RWPE2 (cell line): ENCODE measurements at regions not wholly inside any gene's neighbourhood (a gene's known extent, or its start where the extent isn't known, plus 50 kb on each side); places are given as distances from the start of the nearest gene placed in this dataset.
"Not testable (repeated sequence)": the region's sequence is repeated elsewhere in the genome, so short reads cannot be mapped to it uniquely, and the experiment has no call there.

ENCODE experiments used
- ATAC-seq: fragments of 200-7000 bp; cut with Tn5 transposase; 3 replicates; pipeline ENCODE4 v1.9.1; 2021; ENCODE audit warnings: low read depth
- DNase-seq: peaks from one replicate; pipeline ENCODE4 v3.0.0-alpha.2; 2020; ENCODE audit warnings: low spot score
- H3K27ac ChIP-seq: fragments of 450-650 bp; 2 replicates; pipeline ENCODE4 v1.5.1; 2017; ENCODE audit warnings: mild to moderate bottlenecking; ENCODE audit not compliant: poor library complexity, severe bottlenecking
- H3K27me3 ChIP-seq: fragments of 250-450 bp; sonication (Bioruptor Pico); 2 replicates; pipeline ENCODE4 v1.5.1; 2021; ENCODE audit warnings: mild to moderate bottlenecking, moderate library complexity; ENCODE audit not compliant: insufficient read depth, poor library complexity, severe bottlenecking
- H3K36me3 ChIP-seq: fragments of 250-450 bp; sonication (Bioruptor Pico); 2 replicates; pipeline ENCODE4 v1.5.1; 2020; ENCODE audit warnings: low read depth, mild to moderate bottlenecking, moderate library complexity
- H3K4me1 ChIP-seq: fragments of 250-450 bp; sonication (Bioruptor Pico); 2 replicates; pipeline ENCODE4 v1.5.1; 2021; ENCODE audit warnings: mild to moderate bottlenecking, moderate library complexity; ENCODE audit not compliant: insufficient read depth, poor library complexity, severe bottlenecking
- H3K4me3 ChIP-seq: fragments of 250-450 bp; sonication (Bioruptor Pico); 2 replicates; pipeline ENCODE4 v1.5.1; 2021; ENCODE audit warnings: mild to moderate bottlenecking, moderate library complexity; ENCODE audit not compliant: severe bottlenecking
- H3K9me3 ChIP-seq: fragments of 250-450 bp; sonication (Bioruptor Pico); 2 replicates; pipeline ENCODE4 v1.5.1; 2021; ENCODE audit warnings: mild to moderate bottlenecking, moderate library complexity; ENCODE audit not compliant: severe bottlenecking
- TF ChIP-seq, protein P1 (sequence below): fragments of 450-650 bp; IDR thresholded peaks from one replicate; pipeline ENCODE4 v1.5.1; 2017; ENCODE audit warnings: mild to moderate bottlenecking, moderate library complexity; ENCODE audit not compliant: poor library complexity, severe bottlenecking

DNA sequence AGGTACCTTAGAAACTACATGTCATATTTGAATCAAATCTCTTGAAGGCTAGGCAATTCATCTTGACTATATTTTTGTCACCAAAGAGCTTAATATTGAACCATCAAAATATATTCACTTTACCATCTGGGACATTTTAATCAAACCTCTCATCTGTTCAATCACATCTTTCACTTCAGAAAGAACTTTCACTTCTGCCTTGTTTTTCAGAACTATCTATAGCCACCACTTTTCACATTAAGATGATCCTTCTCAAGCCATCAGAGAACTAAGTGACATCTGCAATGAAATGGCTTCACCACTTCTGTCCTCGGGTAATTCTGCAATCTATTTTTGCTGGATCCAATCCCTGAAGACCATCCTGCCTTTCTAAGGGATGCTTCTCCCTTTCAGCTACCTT lies 57.8 kb downstream of the OR2B2 start:
- H3K27me3 ChIP-seq = no peaks in the 10 kb centered on the region
- DNase-seq (no peak), ATAC-seq (no peak)
- no peak overlapping the region for H3K4me3 ChIP-seq
- no peaks in the 10 kb centered on the region for H3K9me3 ChIP-seq
- no peaks in the 10 kb centered on the region for H3K36me3 ChIP-seq
- TF ChIP-seq, protein P1, sequence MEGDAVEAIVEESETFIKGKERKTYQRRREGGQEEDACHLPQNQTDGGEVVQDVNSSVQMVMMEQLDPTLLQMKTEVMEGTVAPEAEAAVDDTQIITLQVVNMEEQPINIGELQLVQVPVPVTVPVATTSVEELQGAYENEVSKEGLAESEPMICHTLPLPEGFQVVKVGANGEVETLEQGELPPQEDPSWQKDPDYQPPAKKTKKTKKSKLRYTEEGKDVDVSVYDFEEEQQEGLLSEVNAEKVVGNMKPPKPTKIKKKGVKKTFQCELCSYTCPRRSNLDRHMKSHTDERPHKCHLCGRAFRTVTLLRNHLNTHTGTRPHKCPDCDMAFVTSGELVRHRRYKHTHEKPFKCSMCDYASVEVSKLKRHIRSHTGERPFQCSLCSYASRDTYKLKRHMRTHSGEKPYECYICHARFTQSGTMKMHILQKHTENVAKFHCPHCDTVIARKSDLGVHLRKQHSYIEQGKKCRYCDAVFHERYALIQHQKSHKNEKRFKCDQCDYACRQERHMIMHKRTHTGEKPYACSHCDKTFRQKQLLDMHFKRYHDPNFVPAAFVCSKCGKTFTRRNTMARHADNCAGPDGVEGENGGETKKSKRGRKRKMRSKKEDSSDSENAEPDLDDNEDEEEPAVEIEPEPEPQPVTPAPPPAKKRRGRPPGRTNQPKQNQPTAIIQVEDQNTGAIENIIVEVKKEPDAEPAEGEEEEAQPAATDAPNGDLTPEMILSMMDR = no peak
- H3K4me1 ChIP-seq = no peaks in the 10 kb centered on the region
- H3K27ac ChIP-seq = no peak overlapping the region

DNA sequence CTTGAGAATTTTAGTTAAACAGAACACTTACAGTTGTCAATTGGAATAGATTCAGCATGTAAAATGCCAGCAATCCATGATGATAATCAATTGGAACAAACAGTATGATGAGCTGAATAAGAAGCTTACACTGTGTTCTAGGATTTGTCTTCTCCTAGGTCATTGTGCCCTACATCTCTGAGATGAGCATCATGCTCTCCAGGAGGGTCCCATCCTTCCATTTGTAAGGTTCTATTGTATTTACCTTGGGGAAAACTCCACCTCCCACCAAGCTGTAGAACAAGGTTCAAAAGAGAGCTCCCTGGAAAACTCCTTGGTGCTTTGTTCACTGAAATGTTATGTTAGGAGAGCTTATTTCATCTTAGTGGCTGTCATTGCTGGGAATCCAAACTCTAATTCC lies 60.8 kb downstream of the OR2B2 start:
- no peaks in the 10 kb centered on the region for H3K9me3 ChIP-seq
- no peaks in the 10 kb centered on the region for H3K4me1 ChIP-seq
- H3K4me3 ChIP-seq = no peak overlapping the region
- H3K27ac ChIP-seq = no peak overlapping the region
- no peaks in the 10 kb centered on the region for H3K27me3 ChIP-seq
- TF ChIP-seq, protein P1 = no peak
- ATAC-seq = no peak
- no peaks in the 10 kb centered on the region for H3K36me3 ChIP-seq
- DNase-seq = no peak

DNA sequence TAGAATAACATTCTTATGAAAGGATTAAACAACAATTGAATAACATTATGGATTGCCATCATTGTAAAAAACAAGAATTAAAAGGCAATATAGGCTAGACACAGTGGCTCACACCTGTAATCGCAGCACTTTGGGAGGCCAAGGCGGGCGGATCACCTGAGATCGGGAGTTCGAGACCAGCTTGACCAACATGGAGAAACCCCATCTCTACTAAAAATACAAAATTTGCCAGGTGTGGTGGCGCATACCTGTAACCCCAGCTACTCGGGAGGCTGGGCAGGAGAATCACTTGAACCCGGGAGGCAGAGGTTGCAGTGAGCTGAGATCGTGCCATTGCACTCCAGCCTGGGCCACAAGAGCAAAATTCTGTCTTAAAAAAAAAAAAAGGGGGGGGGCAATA lies 63.2 kb downstream of the OR2B2 start:
- not testable (repeated sequence) for H3K27me3 ChIP-seq, H3K27ac ChIP-seq, H3K36me3 ChIP-seq, DNase-seq, H3K9me3 ChIP-seq, H3K4me3 ChIP-seq, H3K4me1 ChIP-seq, ATAC-seq

DNA sequence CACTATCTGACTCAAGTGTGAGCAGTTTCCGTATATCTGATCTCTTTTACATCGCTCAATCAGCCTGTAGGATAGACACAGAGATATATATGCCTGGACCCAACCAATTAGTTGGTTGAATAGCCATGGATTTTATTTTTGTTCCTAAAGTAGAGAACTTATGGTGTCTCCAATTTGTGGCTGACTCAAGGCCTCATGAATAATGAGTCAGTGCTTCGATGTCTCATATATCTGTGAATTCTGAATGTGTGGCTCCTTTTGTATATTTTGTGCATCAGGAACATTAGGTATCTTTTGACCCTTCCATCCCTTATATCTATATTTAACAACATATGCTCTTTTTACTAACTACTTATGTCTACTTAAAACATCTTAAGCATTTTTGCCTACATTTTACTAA lies 64.5 kb downstream of the OR2B2 start:
- Histone ChIP-seq H3K4me3 (no peak overlapping the region), H3K36me3 (no peaks in the 10 kb centered on the region), H3K9me3 (no peaks in the 10 kb centered on the region), H3K27me3 (no peaks in the 10 kb centered on the region), H3K4me1 (no peaks in the 10 kb centered on the region), H3K27ac (no peak overlapping the region)
- DNase-seq (no peak), ATAC-seq (no peak)
- TF ChIP-seq, protein P1 = no peak

DNA sequence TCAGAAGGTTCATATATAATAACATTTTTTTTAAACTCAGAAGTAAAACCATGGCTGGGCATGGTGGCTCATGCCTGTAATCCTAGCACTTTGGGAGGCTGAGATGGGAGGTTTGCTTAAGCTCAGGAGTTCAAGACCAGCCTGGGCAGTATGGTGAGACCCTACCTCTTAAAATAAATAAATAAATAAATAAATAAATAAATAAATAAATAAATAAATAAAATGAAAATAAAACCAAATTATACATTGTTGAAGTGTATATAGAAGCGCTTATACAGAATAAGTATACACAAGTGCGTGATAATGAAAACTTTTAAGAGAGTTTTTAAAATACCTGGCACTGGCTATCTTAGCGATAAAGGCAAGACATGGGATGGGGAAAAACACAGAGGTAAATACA lies 71.6 kb downstream of the OR2B2 start:
- TF ChIP-seq, protein P1 = no peak
- peaks cover 18% of the 10 kb centered on the region for H3K4me1 ChIP-seq
- no peak for ATAC-seq
- peak overlapping the region; percentile 93 for H3K27ac ChIP-seq
- no peaks in the 10 kb centered on the region for H3K9me3 ChIP-seq
- H3K27me3 ChIP-seq = no peaks in the 10 kb centered on the region
- H3K4me3 ChIP-seq = no peak overlapping the region
- no peaks in the 10 kb centered on the region for H3K36me3 ChIP-seq
- DNase-seq = no peak
